Endothelial cell of umbilical vein (primary cell): ENCODE measurements at regions not wholly inside any gene's neighbourhood (a gene's known extent, or its start where the extent isn't known, plus 50 kb on each side); places are given as distances from the start of the nearest gene placed in this dataset.

Experiments
- BruUV-seq: library from RNA; stranded (reverse); fragments of 400-500 nt; replicated peaks from 2 replicates; lab custom pipeline; 2021; lab: Mats Ljungman, UMichigan
- CTCF ChIA-PET: fragments of 300-600, 350-600 bp; sonication (Branson Sonifier 250); formaldehyde crosslinking; loops from one replicate; lab custom pipeline; 2021; ENCODE audit warnings: antibody characterized with exemption, inconsistent platforms; lab: Charles Lee
- POLR2A ChIA-PET: fragments of 300-600, 350-600 bp; sonication (Branson Sonifier 250); formaldehyde crosslinking; loops from one replicate; lab custom pipeline; 2021; ENCODE audit warnings: antibody characterized with exemption, inconsistent platforms; lab: Charles Lee
- DNase-seq: peaks from one replicate; pipeline ENCODE4 v3.0.0-alpha.2; 2011; ENCODE audit warnings: low read depth, low spot score
- FAIRE-seq: peaks from 2 replicates; lab custom pipeline; 2011; peaks lifted over from hg19 to GRCh38; lab: Jason Lieb, UNC
- H2AFZ ChIP-seq: 2 replicates; pipeline ENCODE4 v1.6.0; 2012; ENCODE audit warnings: low read depth, low read length, control low read depth, inconsistent platforms
- H3K27ac ChIP-seq: 2 replicates; pipeline ENCODE4 v1.5.1; 2011; ENCODE audit warnings: low read depth, mild to moderate bottlenecking, control low read depth, low read length, moderate library complexity; ENCODE audit not compliant: insufficient read depth
- H3K27me3 ChIP-seq, 2 experiments: 2 replicates each; pipeline versions ENCODE4 v1.6.0 to v1.6.1; 2011; ENCODE audit warnings: low read length in 2 of 2, mixed read lengths in 1 of 2; ENCODE audit not compliant: control insufficient read depth in 2 of 2, insufficient read depth in 2 of 2
- H3K36me3 ChIP-seq, 2 experiments: 2 replicates in 1 of 2; 3 replicates in 1 of 2; pipeline ENCODE4 v1.5.1; 2011; ENCODE audit warnings: low read length in 2 of 2, mild to moderate bottlenecking in 1 of 2, moderate library complexity in 1 of 2; ENCODE audit not compliant: control insufficient read depth in 2 of 2, insufficient read depth in 2 of 2; ENCODE audit errors: extremely low read depth in 1 of 2
- H3K4me1 ChIP-seq: 3 replicates; pipeline ENCODE4 v1.5.1; 2011; ENCODE audit warnings: mild to moderate bottlenecking, low read length; ENCODE audit not compliant: control insufficient read depth, insufficient read depth; ENCODE audit errors: extremely low read depth
- H3K4me2 ChIP-seq: 2 replicates; pipeline ENCODE4 v1.6.1; 2011; ENCODE audit warnings: low read length, control low read depth, mixed read lengths; ENCODE audit not compliant: insufficient read depth
- H3K4me3 ChIP-seq, 3 experiments: fragments of 200-600 bp in 1 of 3; sonication (generic), shearing (Covaris generic) in 1 of 3; replicated peaks in 1 of 3; 2 replicates each; pipeline ENCODE4 v1.5.1; 2011 to 2016; ENCODE audit warnings: control low read depth in 3 of 3, low read length in 3 of 3, mild to moderate bottlenecking in 2 of 3, inconsistent platforms in 1 of 3, low read depth in 1 of 3, moderate library complexity in 1 of 3; ENCODE audit not compliant: insufficient read depth in 1 of 3
- H3K79me2 ChIP-seq: 2 replicates; pipeline ENCODE4 v1.6.0; 2012; ENCODE audit warnings: low read length, inconsistent platforms; ENCODE audit not compliant: control insufficient read depth, insufficient read depth
- H3K9ac ChIP-seq: replicated peaks from 2 replicates; pipeline ENCODE3; 2011; ENCODE audit warnings: low read length, control low read depth; ENCODE audit not compliant: insufficient read depth; ENCODE audit errors: extremely low read depth
- H3K9me1 ChIP-seq: replicated peaks from 3 replicates; pipeline ENCODE4 v1.6.0; 2011; ENCODE audit warnings: mild to moderate bottlenecking, low read length; ENCODE audit not compliant: control insufficient read depth, insufficient read depth; ENCODE audit errors: extremely low read depth
- H3K9me3 ChIP-seq: replicated peaks from 2 replicates; pipeline ENCODE4 v1.5.1; 2012; ENCODE audit warnings: low read length, inconsistent platforms; ENCODE audit not compliant: control insufficient read depth, insufficient read depth
- H4K20me1 ChIP-seq: replicated peaks from 2 replicates; pipeline ENCODE3; 2011; ENCODE audit warnings: mild to moderate bottlenecking, low read length; ENCODE audit not compliant: control insufficient read depth, insufficient read depth; ENCODE audit errors: extremely low read depth
- EZH2 ChIP-seq: IDR thresholded peaks from 2 replicates; pipeline ENCODE4 v1.6.1; 2012; ENCODE audit warnings: borderline replicate concordance, low read depth, mild to moderate bottlenecking, moderate library complexity, low read length, inconsistent platforms; ENCODE audit not compliant: severe bottlenecking
- FOS ChIP-seq: IDR thresholded peaks from 2 replicates; pipeline ENCODE4 v1.6.1; 2011; ENCODE audit warnings: mild to moderate bottlenecking, low read length, moderate library complexity, borderline replicate concordance; ENCODE audit not compliant: insufficient read depth
- GATA2 ChIP-seq: IDR thresholded peaks from 2 replicates; pipeline ENCODE4 v1.7.0; 2011; ENCODE audit warnings: low read depth, mild to moderate bottlenecking, moderate library complexity, mixed read lengths, low read length; ENCODE audit not compliant: insufficient read length, insufficient read depth
- JUN ChIP-seq: IDR thresholded peaks from 2 replicates; pipeline ENCODE4 v1.6.1; 2011; ENCODE audit warnings: borderline replicate concordance, low read depth; ENCODE audit not compliant: insufficient read length, insufficient read depth
- MAX ChIP-seq: IDR thresholded peaks from 2 replicates; pipeline ENCODE4 v1.6.1; 2011; ENCODE audit not compliant: insufficient read depth, insufficient read length
- MYC ChIP-seq: IDR thresholded peaks from one replicate; pipeline ENCODE4 v1.6.1; 2011; ENCODE audit warnings: mild to moderate bottlenecking, low read depth, low read length
- POLR2A ChIP-seq: IDR thresholded peaks from 2 replicates; pipeline ENCODE4 v1.6.1; 2012; ENCODE audit warnings: low read depth, mild to moderate bottlenecking, control low read depth, low read length
- POLR2AphosphoS5 ChIP-seq: IDR thresholded peaks from 2 replicates; pipeline ENCODE4 v1.6.1; 2012; ENCODE audit warnings: low read depth, mild to moderate bottlenecking, control low read depth, low read length, moderate library complexity; ENCODE audit not compliant: insufficient read depth
- dilution Hi-C: fragments of 300-500 bp; cut with MboI; formaldehyde crosslinking; loops from one replicate; pipeline ENCODE4 v1.15.0; 2019; ENCODE audit warnings: low sequenced_read_pairs; ENCODE audit not compliant: extremely low pct_ligation_motif_present
- intact Hi-C: fragments of 100-400 bp; cut with micrococcal nuclease; formaldehyde crosslinking; loops from one replicate; pipeline ENCODE4 v1.10.0; 2022
- TF ChIP-seq, protein P1 (sequence below), 2 donors: IDR thresholded peaks; 1 replicate in 1 of 2; 2 replicates in 1 of 2; pipeline ENCODE4 v1.5.1; 2011; ENCODE audit warnings: low read length in 2 of 2, mild to moderate bottlenecking in 2 of 2, moderate library complexity in 2 of 2, control low read depth in 1 of 2, inconsistent platforms in 1 of 2, low read depth in 1 of 2; ENCODE audit not compliant: insufficient read depth in 1 of 2; ENCODE audit errors: extremely low read depth in 1 of 2

DNA sequence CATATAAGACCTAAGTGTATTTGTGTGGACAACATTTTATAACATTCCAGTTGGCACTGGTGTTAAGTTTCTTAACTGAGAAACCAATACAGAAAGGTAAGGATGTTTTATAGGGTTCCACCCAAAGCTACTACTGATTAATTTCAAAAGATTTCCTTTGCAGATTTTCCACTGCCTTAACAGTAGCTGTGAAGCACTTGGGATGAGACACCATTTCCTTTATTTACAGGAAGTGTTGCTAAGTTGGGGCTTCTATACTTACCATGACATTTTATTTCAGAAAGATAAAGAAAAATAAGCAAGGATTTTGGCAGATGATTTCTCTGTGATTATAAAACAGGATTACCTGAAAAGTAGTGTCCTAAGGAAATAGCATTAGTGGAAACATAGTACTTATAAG, 234.3 kb downstream of the CALCRL start:
- FAIRE-seq = no peak

DNA sequence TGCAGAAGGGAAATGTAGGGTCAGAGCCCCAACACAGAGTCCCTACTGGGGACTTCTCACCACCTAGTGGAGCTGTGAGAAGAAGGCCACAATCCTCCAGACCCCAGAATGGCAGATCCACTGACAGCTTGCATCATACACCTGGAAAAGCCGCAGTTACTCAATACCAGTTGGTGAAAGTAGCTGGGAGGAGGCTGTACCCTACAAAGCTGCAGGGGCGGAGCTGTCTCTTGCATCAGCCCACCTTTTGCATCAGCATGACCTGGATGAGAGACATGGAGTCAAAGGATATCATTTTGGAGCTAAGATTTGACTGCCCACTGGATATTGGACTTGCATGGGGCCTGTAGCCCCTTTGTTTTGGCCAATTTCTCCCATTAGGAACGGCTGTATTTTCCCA, 237.3 kb downstream of the CALCRL start:
- no peaks in the 10 kb centered on the region for H3K27me3 ChIP-seq
- H3K27ac ChIP-seq = no peak overlapping the region
- H3K4me1 ChIP-seq = peaks cover 10% of the 10 kb centered on the region
- no peak overlapping the region for H2AFZ ChIP-seq
- intact Hi-C loops = no loop called here
- H4K20me1 ChIP-seq = no peaks in the 10 kb centered on the region
- H3K79me2 ChIP-seq = no peaks in the 10 kb centered on the region
- H3K9me3 ChIP-seq = no peaks in the 10 kb centered on the region
- no peak overlapping the region for H3K9ac ChIP-seq
- no peaks in the 10 kb centered on the region for H3K36me3 ChIP-seq
- TF ChIP-seq POLR2A (no peak), EZH2 (no peak), MYC (no peak), POLR2AphosphoS5 (no peak), JUN (no peak), MAX (no peak), FOS (no peak), GATA2 (no peak)
- TF ChIP-seq, protein P1, sequence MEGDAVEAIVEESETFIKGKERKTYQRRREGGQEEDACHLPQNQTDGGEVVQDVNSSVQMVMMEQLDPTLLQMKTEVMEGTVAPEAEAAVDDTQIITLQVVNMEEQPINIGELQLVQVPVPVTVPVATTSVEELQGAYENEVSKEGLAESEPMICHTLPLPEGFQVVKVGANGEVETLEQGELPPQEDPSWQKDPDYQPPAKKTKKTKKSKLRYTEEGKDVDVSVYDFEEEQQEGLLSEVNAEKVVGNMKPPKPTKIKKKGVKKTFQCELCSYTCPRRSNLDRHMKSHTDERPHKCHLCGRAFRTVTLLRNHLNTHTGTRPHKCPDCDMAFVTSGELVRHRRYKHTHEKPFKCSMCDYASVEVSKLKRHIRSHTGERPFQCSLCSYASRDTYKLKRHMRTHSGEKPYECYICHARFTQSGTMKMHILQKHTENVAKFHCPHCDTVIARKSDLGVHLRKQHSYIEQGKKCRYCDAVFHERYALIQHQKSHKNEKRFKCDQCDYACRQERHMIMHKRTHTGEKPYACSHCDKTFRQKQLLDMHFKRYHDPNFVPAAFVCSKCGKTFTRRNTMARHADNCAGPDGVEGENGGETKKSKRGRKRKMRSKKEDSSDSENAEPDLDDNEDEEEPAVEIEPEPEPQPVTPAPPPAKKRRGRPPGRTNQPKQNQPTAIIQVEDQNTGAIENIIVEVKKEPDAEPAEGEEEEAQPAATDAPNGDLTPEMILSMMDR (IDR thresholded peaks at IDR 0.05; ENCODE audit: extremely low read depth in 1 of 2, insufficient read depth in 1 of 2, low read depth in 1 of 2, low read length in 2 of 2) = no peak
- no peak overlapping the region for H3K4me3 ChIP-seq
- FAIRE-seq (no peak), DNase-seq (no peak)
- no peak overlapping the region for H3K4me2 ChIP-seq
- no TSS peak for BruUV-seq
- CTCF ChIA-PET = no interaction called here
- no peaks in the 10 kb centered on the region for H3K9me1 ChIP-seq
- POLR2A ChIA-PET = no interaction called here
- dilution Hi-C loops = no loop called here

More for the DNA sequence above, 234.3 kb downstream of the CALCRL start:
- no peaks in the 10 kb centered on the region for H3K79me2 ChIP-seq
- dilution Hi-C loops (no loop called here), intact Hi-C loops (no loop called here)
- BruUV-seq = no TSS peak
- H3K4me3 ChIP-seq = no peak overlapping the region
- H3K36me3 ChIP-seq = no peaks in the 10 kb centered on the region
- H3K4me2 ChIP-seq = no peak overlapping the region
- H3K9ac ChIP-seq = no peak overlapping the region
- ChIA-PET POLR2A (no interaction called here), CTCF (interaction anchor here (1.6 kb wide), 1 partner anchor 15 kb away, joined by 4 read pairs; no protein-coding TSS in a partner anchor)
- H3K27me3 ChIP-seq = no peaks in the 10 kb centered on the region
- H2AFZ ChIP-seq = no peak overlapping the region
- peaks cover 2% of the 10 kb centered on the region for H3K4me1 ChIP-seq
- TF ChIP-seq FOS (peak; percentile 16), POLR2A (no peak)
- no peaks in the 10 kb centered on the region for H4K20me1 ChIP-seq
- DNase-seq = peak; percentile 19
- no peaks in the 10 kb centered on the region for H3K9me1 ChIP-seq
- H3K9me3 ChIP-seq = no peaks in the 10 kb centered on the region
- H3K27ac ChIP-seq = no peak overlapping the region
